HG03342 (cell line): ENCODE measurements at regions not wholly inside any gene's neighbourhood (a gene's known extent, or its start where the extent isn't known, plus 50 kb on each side); places are given as distances from the start of the nearest gene placed in this dataset.

Experiments
- ATAC-seq: cut with Tn5 transposase; IDR thresholded peaks from one replicate; pipeline ENCODE4 v1.9.1; 2021; ENCODE audit warnings: mild to moderate bottlenecking, moderate library complexity; ENCODE audit not compliant: unreplicated experiment

DNA sequence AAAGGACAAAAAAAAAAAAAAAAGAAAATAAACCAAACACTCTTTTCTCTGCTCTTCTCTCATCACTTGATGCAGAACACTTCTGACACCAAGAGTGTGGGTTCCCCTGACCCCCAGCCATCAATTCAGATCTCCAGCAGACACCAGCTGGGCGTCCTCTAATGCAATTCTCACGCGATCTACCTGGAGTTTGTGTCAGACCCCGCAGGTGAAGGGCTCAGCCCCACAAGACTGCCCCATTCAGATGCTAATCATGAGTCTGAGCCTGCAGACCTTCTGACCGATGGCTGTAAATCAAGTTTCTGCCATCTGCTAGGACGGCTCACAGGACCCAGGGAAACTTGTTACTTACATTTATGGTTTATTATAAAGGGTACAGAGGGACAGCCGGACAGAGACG, 133.6 kb upstream of the C1orf174 start:
- ATAC-seq = no peak

GRCh38 chr1:4034318-4034887, 134.3 kb upstream of the C1orf174 start:
- ATAC-seq = no peak

- no peak for ATAC-seq
Measured at GRCh38 chr1:4044967-4045366, 144.9 kb upstream of the C1orf174 start.

- ATAC-seq = no peak
Measured at GRCh38 chr1:4045397-4046010, 145.4 kb upstream of the C1orf174 start.

DNA sequence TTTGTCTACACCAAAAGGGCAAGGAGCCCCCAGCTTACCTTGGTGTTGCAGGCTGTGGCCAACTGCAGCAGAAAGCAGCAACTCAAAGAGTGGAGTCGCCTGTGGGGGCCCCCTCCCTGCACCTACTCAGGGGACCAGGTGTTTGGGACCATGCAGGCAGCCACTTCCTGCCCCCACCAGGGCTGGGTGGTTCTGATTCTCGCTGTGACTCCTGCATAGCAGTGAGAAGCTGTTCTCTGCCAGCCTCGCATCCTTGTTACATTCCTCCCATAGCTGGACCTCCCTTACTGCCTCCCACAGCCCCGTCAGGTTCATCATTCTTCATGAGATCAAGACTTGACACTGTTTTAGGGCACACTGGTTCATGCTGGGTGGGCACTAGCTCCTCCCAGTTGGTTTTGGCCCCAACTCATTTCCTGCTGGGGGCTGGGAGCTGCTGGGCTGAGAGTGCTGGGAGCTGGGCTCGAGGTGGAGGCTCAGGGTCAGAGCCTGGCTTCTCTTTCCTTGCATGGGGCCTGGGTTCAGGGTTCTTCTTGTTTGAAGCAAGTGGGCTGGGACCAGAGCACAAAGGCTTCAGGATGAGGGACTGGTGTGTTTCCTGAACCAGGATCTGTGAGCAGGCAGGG, 146.9 kb upstream of the C1orf174 start:
- ATAC-seq = no peak

- ATAC-seq = no peak
Measured at GRCh38 chr1:4047666-4048065, 147.6 kb upstream of the C1orf174 start.

GRCh38 chr1:4048076-4048475, 148.0 kb upstream of the C1orf174 start:
- no peak for ATAC-seq

DNA sequence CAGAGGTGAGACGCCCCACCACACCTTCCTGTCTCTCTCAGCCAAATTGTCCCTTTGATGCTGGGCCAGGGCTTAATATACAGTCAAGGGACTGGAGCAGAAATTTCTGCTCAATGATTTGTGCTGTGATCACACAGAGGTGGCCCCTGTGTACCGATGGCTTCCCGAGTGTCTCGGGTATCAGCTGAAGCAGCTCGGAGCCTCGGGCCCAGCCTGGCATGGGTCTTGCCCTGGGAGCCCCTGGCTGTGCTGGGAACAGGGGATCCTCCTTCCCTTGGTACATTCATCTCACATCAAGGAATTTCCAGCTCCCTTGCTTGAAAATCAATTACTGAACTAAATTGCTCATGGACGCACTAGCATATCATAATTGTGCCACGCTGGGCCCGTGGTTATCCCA, 148.8 kb upstream of the C1orf174 start:
- no peak for ATAC-seq

GRCh38 chr1:4050998-4051397, 150.9 kb upstream of the C1orf174 start:
- no peak for ATAC-seq

GRCh38 chr1:4052657-4053056, 152.6 kb upstream of the C1orf174 start:
- ATAC-seq = no peak

DNA sequence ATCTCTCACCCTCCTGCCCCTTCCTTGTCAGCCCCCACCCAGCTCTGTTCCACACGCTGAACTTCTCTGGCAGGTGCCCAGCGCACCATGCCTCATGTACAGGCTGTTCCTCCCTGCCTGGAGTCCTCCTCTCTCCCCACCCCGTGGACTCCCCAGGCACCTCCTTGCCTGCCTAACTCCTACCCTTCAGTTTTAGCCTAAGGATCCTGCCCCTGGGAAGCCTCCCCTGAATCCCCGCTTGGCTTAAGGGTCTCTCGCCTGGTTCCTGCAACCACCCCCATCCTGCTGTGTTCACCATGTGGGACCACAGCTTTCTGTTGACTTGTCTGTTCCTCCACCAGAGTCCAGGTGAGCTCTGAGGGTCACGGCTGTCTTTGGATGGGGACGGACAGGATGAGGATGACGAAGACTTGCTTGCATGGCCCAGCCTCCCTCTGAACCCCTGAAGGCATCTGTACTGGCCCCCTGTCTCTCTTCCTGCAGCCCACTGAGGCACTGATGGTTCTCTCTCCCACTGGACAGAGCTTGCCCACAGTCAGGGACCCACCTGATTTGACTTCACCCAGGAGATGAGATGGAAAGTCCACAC, 153.2 kb upstream of the C1orf174 start:
- no peak for ATAC-seq

- no peak for ATAC-seq
Measured at GRCh38 chr1:4053774-4054173, 153.7 kb upstream of the C1orf174 start.

- no peak for ATAC-seq
Measured at GRCh38 chr1:4055294-4055967, 155.4 kb upstream of the C1orf174 start.

DNA sequence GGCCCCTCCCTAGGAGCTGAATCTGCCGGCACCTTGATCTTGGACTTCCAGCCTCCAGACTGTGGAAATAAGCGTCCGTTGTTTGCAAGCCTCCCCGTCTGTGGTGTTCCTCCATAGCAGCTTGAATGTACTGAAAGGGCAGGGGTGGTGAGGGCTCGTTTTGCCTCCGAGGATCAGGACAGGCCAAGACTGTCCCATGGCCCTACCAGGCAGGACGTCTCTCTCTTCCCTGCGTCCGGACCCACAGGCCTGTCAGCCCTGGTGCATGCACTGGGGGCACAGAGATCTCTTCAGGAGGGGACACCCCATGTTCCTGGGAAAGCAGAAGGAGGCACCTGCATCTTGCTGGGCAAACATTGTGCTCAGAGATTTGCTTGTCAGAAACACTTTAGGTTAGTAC, 156.3 kb upstream of the C1orf174 start:
- ATAC-seq = no peak

DNA sequence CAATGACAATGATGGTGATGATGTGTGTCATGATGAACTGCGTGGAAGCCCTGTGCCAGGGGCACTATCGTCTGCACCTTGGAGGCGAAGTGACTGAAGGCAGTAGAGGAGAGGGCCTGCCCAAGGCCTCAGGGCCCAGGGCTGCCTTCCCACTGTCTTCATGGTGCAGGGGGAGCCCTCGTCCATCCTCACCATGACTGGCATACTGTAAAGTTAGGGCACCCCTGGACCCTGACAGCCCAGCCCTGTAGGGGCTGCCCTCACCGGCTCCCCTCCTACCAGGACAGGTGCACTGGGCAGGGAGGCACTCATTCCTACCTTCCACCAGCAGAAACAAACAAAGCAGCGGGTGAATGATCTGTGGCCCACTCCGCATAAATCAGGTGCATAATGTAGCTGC, 156.9 kb upstream of the C1orf174 start:
- ATAC-seq = no peak

GRCh38 chr1:4057603-4058002, 157.5 kb upstream of the C1orf174 start:
- no peak for ATAC-seq

- no peak for ATAC-seq
Measured at GRCh38 chr1:4058122-4058521, 158.1 kb upstream of the C1orf174 start.

GRCh38 chr1:4058706-4059105, 158.6 kb upstream of the C1orf174 start:
- no peak for ATAC-seq

DNA sequence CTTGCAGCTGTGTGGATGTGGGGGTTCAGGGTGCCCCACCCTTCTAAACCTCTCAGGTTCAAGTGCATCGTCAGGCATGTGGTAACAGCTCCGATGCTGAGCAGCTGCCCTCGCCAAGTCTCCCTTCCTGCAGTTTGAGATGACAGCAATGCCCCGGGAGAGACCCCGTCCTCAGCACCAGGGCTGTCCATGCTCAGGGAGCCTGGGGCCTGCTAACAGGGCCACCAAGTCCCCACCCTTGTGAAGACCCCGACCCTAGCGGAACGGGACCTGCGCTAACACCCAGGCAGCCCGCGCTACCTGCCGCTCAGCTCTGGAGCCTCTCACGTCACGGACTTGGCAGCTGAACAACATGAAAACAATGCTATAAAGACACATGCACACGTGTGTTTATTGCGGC, 159.2 kb upstream of the C1orf174 start:
- no peak for ATAC-seq

DNA sequence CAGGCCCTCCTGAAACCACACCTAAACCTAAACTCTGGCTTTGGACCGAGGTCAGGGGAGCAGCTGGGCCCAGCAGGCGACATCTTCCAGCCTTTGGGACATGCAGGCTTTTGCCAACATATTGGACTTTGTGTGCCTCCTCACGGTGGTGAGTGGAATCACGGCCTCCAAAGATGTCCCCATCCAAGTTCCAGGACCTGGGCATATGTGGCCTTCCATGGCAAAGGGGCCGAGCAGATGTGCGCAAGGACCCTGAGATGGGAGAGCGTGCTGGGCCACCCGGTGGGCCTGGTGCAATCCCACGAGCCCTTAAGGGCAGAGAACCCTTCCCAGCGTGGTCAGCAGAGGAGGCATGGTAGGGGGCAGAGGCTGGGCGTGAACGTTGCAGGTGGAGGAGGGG, 160.8 kb upstream of the C1orf174 start:
- no peak for ATAC-seq

- no peak for ATAC-seq
Measured at GRCh38 chr1:4061521-4062031, 161.5 kb upstream of the C1orf174 start.

DNA sequence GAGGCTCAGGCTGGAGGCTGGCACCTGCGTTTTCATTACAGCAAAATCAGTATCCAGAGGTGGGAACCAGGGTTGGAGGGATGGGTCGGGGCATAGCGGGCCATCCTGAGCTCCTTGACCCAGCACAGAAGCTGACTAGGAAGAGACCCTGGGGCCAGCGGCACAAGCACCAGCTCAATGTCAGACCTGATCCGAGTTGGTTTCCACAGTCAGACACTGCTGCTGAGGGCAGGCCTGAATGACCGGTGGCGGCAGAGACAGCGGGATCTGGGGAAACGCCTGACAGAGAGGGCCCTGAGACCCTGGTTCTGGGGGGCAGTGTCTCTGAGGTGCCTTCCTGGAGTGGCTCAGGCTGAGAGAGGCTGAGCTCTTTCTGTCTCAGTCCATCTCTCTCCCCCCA, 162.0 kb upstream of the C1orf174 start:
- ATAC-seq = no peak
